DOHH2 (cell line): ENCODE measurements at regions not wholly inside any gene's neighbourhood (a gene's known extent, or its start where the extent isn't known, plus 50 kb on each side); places are given as distances from the start of the nearest gene placed in this dataset.

ENCODE experiments used
- H3F3A ChIP-seq: fragments of 200-600 bp; sonication (generic), shearing (Covaris generic); 2 replicates; pipeline ENCODE4 v1.6.0; 2016; ENCODE audit warnings: antibody characterized with exemption, mild to moderate bottlenecking; ENCODE audit not compliant: control insufficient read depth, insufficient read depth
- H3K27ac ChIP-seq: fragments of 200-600 bp; sonication (generic); 2 replicates; pipeline ENCODE4 v1.5.1; 2014; ENCODE audit warnings: low read depth, mild to moderate bottlenecking, low read length, moderate library complexity
- H3K27me3 ChIP-seq: fragments of 200-600 bp; sonication (generic); 2 replicates; pipeline ENCODE4 v1.6.1; 2014; ENCODE audit warnings: mild to moderate bottlenecking, low read length, mixed read lengths; ENCODE audit not compliant: control insufficient read depth
- H3K36me3 ChIP-seq: fragments of 200-600 bp; sonication (generic); 2 replicates; pipeline ENCODE4 v1.6.1; 2014; ENCODE audit warnings: mild to moderate bottlenecking, low read length, moderate library complexity, mixed read lengths; ENCODE audit not compliant: control insufficient read depth
- H3K4me1 ChIP-seq: fragments of 200-600 bp; sonication (generic); 2 replicates; pipeline ENCODE4 v1.6.1; 2014; ENCODE audit warnings: mild to moderate bottlenecking, low read length, mixed read lengths; ENCODE audit not compliant: control insufficient read depth
- H3K4me2 ChIP-seq: fragments of 200-600 bp; sonication (generic); 2 replicates; pipeline ENCODE4 v1.6.0; 2014; ENCODE audit warnings: mild to moderate bottlenecking, low read length, moderate library complexity
- H3K4me3 ChIP-seq: fragments of 200-600 bp; sonication (generic); 2 replicates; pipeline ENCODE4 v1.5.1; 2014; ENCODE audit warnings: mild to moderate bottlenecking, low read length, mixed read lengths
- H3K79me2 ChIP-seq: fragments of 200-600 bp; sonication (generic); 2 replicates; pipeline ENCODE4 v1.6.1; 2014; ENCODE audit warnings: mild to moderate bottlenecking, low read length, mixed read lengths; ENCODE audit not compliant: control insufficient read depth
- H3K9me2 ChIP-seq: fragments of 200-600 bp; sonication (generic); replicated peaks from 2 replicates; pipeline ENCODE4 v1.6.1; 2014; ENCODE audit warnings: mild to moderate bottlenecking, low read length, mixed read lengths; ENCODE audit not compliant: control insufficient read depth
- H3K9me3 ChIP-seq: fragments of 200-600 bp; sonication (generic); 2 replicates; pipeline ENCODE4 v1.6.1; 2014; ENCODE audit warnings: antibody characterized with exemption, low read length, mixed read lengths; ENCODE audit not compliant: control insufficient read depth, insufficient read depth
- H4K20me1 ChIP-seq: fragments of 200-600 bp; sonication (generic); 2 replicates; pipeline ENCODE4 v1.6.0; 2014; ENCODE audit warnings: low read depth, mild to moderate bottlenecking, antibody characterized with exemption, low read length, moderate library complexity; ENCODE audit not compliant: control insufficient read depth, insufficient read depth
- EZH2phosphoT487 ChIP-seq: fragments of 200-600 bp; sonication (generic); IDR thresholded peaks from 2 replicates; pipeline ENCODE4 v1.6.1; 2017; ENCODE audit warnings: borderline replicate concordance, mild to moderate bottlenecking, antibody characterized with exemption, low read length, moderate library complexity, mixed read lengths
- TF ChIP-seq, protein P1 (sequence below): fragments of 200-600 bp; sonication (generic); IDR thresholded peaks from one replicate; pipeline ENCODE4 v1.5.1; 2014; ENCODE audit warnings: antibody characterized with exemption, mild to moderate bottlenecking, low read depth, low read length; ENCODE audit not compliant: poor library complexity, severe bottlenecking

GRCh38 chr4:100124715-100125114 is 65.6 kb downstream of the DDIT4L start:
- Histone ChIP-seq H3K36me3 (no peaks in the 10 kb centered on the region), H3K79me2 (no peaks in the 10 kb centered on the region), H3F3A (no peaks in the 10 kb centered on the region), H3K4me2 (no peak overlapping the region), H3K9me3 (no peaks in the 10 kb centered on the region), H3K4me1 (no peaks in the 10 kb centered on the region), H4K20me1 (no peaks in the 10 kb centered on the region), H3K4me3 (no peak overlapping the region), H3K27ac (no peak overlapping the region), H3K9me2 (no peaks in the 10 kb centered on the region; the same call in 1 of the 2 replicates), H3K27me3 (no peaks in the 10 kb centered on the region)
- TF ChIP-seq EZH2phosphoT487: no peak
- TF ChIP-seq, protein P1, sequence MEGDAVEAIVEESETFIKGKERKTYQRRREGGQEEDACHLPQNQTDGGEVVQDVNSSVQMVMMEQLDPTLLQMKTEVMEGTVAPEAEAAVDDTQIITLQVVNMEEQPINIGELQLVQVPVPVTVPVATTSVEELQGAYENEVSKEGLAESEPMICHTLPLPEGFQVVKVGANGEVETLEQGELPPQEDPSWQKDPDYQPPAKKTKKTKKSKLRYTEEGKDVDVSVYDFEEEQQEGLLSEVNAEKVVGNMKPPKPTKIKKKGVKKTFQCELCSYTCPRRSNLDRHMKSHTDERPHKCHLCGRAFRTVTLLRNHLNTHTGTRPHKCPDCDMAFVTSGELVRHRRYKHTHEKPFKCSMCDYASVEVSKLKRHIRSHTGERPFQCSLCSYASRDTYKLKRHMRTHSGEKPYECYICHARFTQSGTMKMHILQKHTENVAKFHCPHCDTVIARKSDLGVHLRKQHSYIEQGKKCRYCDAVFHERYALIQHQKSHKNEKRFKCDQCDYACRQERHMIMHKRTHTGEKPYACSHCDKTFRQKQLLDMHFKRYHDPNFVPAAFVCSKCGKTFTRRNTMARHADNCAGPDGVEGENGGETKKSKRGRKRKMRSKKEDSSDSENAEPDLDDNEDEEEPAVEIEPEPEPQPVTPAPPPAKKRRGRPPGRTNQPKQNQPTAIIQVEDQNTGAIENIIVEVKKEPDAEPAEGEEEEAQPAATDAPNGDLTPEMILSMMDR: no peak

DNA sequence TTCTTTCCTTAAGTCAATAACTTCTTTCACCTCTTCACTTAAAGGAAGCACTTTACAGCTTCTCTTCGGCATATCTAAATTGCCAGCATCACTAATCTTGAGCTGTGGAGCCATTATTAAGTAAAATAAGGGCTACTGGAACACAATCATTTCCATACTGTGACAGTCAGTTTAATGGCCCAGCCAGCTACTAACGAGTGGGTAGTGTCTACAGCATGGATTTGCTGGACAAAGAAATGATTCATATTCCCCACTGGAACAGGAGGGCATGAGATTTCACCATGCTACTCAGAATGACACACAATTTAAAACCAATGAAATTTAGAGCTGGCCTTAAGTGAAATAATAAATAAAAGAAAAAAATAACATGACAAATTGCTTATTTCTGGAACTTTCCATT is 72.1 kb downstream of the DDIT4L start:
- H3K4me2 ChIP-seq: no peak overlapping the region
- no peaks in the 10 kb centered on the region for H3K9me3 ChIP-seq

DNA sequence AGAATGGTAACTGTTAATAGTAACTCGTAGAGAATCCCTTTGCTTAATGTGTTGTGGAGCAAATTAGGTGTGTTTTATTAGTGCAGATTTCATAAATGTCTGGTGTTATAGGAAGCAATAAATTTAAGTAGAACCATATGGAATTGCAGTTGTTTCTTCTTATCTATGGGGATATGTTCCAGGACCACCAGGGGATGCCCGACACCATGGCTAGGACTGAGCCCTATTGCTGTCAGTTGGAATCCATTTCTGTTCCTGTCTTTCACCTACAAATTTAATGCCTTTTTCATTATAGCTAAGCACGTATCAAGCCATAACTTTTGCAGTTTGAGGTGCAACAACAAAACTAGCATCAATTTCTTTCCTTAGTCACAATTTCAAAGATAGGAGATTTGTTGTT is 72.5 kb downstream of the DDIT4L start:
- no peaks in the 10 kb centered on the region for H4K20me1 ChIP-seq
- H3K9me3 ChIP-seq: no peaks in the 10 kb centered on the region
- TF ChIP-seq, protein P1: no peak
- no peak for TF ChIP-seq EZH2phosphoT487
- no peaks in the 10 kb centered on the region for H3K36me3 ChIP-seq
- no peaks in the 10 kb centered on the region for H3F3A ChIP-seq
- H3K9me2 ChIP-seq: no peaks in the 10 kb centered on the region; the same call in 1 of the 2 replicates
- no peaks in the 10 kb centered on the region for H3K4me1 ChIP-seq
- H3K4me3 ChIP-seq: no peak overlapping the region
- no peak overlapping the region for H3K4me2 ChIP-seq
- no peak overlapping the region for H3K27ac ChIP-seq
- no peaks in the 10 kb centered on the region for H3K27me3 ChIP-seq
- H3K79me2 ChIP-seq: no peaks in the 10 kb centered on the region

More for the DNA sequence above, 72.1 kb downstream of the DDIT4L start:
- no peaks in the 10 kb centered on the region for H3K79me2 ChIP-seq
- H3K27ac ChIP-seq: no peak overlapping the region
- H4K20me1 ChIP-seq: no peaks in the 10 kb centered on the region
- H3K9me2 ChIP-seq: no peaks in the 10 kb centered on the region; the same call in 1 of the 2 replicates
- no peaks in the 10 kb centered on the region for H3F3A ChIP-seq
- no peaks in the 10 kb centered on the region for H3K36me3 ChIP-seq
- no peak for TF ChIP-seq EZH2phosphoT487
- TF ChIP-seq, protein P1: no peak
- no peak overlapping the region for H3K4me3 ChIP-seq
- H3K4me1 ChIP-seq: no peaks in the 10 kb centered on the region
- H3K27me3 ChIP-seq: no peaks in the 10 kb centered on the region

DNA sequence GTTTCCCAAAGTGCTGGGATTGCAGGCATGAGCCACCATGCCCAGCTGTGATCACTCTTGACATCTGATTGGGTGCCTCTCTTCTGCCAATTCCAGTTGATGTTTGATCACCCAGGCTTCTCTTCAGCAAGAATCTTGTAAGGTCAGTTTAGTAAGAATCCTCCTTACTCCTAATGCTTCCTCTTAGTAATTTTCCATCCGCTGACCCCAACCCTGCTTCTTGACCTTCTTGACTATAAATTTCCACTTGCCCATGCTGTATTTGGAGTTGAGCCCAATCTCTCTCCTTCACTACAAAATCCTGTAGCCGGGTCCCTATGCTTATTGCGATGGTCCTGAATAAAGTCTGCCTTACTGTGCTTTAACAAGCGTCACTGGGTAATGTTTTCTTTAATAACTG is 75.4 kb downstream of the DDIT4L start:
- H3K9me2 ChIP-seq: no peaks in the 10 kb centered on the region
- TF ChIP-seq, protein P1: no peak
- no peak for TF ChIP-seq EZH2phosphoT487
- no peaks in the 10 kb centered on the region for H3F3A ChIP-seq
- no peak overlapping the region for H3K4me3 ChIP-seq
- no peak overlapping the region for H3K4me2 ChIP-seq
- H3K27me3 ChIP-seq: no peaks in the 10 kb centered on the region
- no peaks in the 10 kb centered on the region for H4K20me1 ChIP-seq
- no peaks in the 10 kb centered on the region for H3K79me2 ChIP-seq
- no peak overlapping the region for H3K27ac ChIP-seq
- no peaks in the 10 kb centered on the region for H3K9me3 ChIP-seq
- 0 out of 2 replicates have a peak, but pooled peaks cover 7% of the 10 kb centered on the region for H3K4me1 ChIP-seq
- no peaks in the 10 kb centered on the region for H3K36me3 ChIP-seq
